Ishikawa (cell line): ENCODE measurements at regions not wholly inside any gene's neighbourhood (a gene's known extent, or its start where the extent isn't known, plus 50 kb on each side); places are given as distances from the start of the nearest gene placed in this dataset.

Source experiments
- CEBPB ChIP-seq: IDR thresholded peaks from 2 replicates; pipeline ENCODE4 v1.6.1; 2012
- CREB1 ChIP-seq: IDR thresholded peaks from 2 replicates; pipeline ENCODE4 v1.6.1; 2012; ENCODE audit warnings: low read depth
- EGR1 ChIP-seq: IDR thresholded peaks from 2 replicates; pipeline ENCODE4 v1.6.1; 2012
- EP300 ChIP-seq: IDR thresholded peaks from 2 replicates; pipeline ENCODE4 v1.6.1; 2012; ENCODE audit warnings: borderline replicate concordance
- FOXM1 ChIP-seq: IDR thresholded peaks from 2 replicates; pipeline ENCODE4 v1.6.1; 2012; ENCODE audit warnings: low read depth, borderline replicate concordance
- NFIC ChIP-seq: IDR thresholded peaks from 2 replicates; pipeline ENCODE4 v1.6.1; 2012
- RAD21 ChIP-seq: IDR thresholded peaks from 2 replicates; pipeline ENCODE4 v1.6.1; 2012; ENCODE audit warnings: low read depth
- TAF1 ChIP-seq: IDR thresholded peaks from 2 replicates; pipeline ENCODE4 v1.6.1; 2012; ENCODE audit warnings: low read depth, mild to moderate bottlenecking
- TCF12 ChIP-seq: IDR thresholded peaks from 2 replicates; pipeline ENCODE4 v1.6.1; 2012; ENCODE audit warnings: low read depth
- TEAD4 ChIP-seq: IDR thresholded peaks from 2 replicates; pipeline ENCODE4 v1.6.1; 2012
- YY1 ChIP-seq: IDR thresholded peaks from 2 replicates; pipeline ENCODE4 v1.6.1; 2012; ENCODE audit warnings: low read depth
- ZBTB7A ChIP-seq: IDR thresholded peaks from 2 replicates; pipeline ENCODE4 v1.6.1; 2012; ENCODE audit warnings: low read depth
- TF ChIP-seq, protein P1 (sequence below): IDR thresholded peaks from 2 replicates; pipeline ENCODE4 v1.6.1; 2012
- TF ChIP-seq, protein P2 (sequence below): IDR thresholded peaks from 2 replicates; pipeline ENCODE4 v1.6.1; 2012
- TF ChIP-seq, protein P3 (sequence below): IDR thresholded peaks from 2 replicates; pipeline ENCODE4 v1.6.1; 2012; ENCODE audit warnings: low read depth, mild to moderate bottlenecking

DNA sequence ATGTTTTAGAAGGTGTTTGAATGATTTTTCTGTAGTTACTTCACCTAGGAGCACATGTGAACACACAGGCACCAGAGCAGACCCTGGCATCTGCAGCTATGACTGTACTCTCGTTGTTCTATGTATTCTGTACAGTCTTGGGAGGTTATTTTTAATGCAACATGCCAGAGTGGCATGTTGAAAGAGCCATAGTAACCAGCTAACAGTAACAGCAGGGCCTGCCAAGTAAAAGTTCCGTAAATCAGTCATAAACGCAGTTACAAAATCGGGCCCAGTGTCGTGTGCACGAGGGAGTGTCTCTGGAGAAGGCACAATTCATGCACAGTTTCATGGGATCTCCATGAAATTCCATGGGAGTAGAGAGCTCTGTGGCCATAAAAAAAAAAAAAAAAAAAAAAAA is 108.3 kb upstream of the CDK6 start:
- TF ChIP-seq, protein P1, sequence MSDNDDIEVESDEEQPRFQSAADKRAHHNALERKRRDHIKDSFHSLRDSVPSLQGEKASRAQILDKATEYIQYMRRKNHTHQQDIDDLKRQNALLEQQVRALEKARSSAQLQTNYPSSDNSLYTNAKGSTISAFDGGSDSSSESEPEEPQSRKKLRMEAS: no peak
- no peak for TF ChIP-seq NFIC
- TF ChIP-seq CEBPB: no peak
- TF ChIP-seq, protein P2, sequence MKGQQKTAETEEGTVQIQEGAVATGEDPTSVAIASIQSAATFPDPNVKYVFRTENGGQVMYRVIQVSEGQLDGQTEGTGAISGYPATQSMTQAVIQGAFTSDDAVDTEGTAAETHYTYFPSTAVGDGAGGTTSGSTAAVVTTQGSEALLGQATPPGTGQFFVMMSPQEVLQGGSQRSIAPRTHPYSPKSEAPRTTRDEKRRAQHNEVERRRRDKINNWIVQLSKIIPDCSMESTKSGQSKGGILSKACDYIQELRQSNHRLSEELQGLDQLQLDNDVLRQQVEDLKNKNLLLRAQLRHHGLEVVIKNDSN: no peak
- no peak for TF ChIP-seq FOXM1
- TF ChIP-seq CREB1: no peak

DNA sequence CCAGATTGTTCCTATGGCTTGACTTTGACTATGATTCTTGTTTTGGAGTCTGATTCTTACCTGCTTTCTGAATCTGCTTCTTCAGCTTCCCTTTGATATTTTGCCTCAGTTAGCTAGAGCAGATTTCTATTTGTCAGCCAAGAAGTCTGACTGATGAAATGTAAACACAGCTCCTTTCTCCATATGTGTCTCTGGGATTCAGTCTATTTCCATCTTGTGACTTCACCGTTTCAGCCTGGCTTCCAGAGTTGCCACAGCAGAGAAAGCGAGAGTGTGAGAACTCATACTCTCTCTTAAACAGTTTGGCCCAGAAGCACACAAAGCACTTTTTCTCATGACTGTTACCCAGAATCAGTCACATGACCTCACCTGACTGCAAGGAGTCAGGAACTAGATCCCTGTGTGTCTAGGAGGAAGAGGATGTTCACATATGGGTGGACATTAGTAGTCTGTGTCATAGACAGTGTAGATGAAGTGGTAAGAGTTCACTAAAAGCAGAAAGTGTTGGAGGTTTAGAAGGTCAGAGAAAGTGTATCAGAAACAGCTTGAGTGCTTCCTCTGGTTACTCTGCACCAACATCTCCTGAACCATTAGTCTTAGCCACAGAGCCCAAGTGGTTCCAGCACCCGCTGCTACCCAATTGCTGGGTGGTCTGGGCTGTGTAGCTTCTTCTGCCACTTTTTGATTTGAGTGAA is 103.4 kb upstream of the CDK6 start:
- no peak for TF ChIP-seq TEAD4

DNA sequence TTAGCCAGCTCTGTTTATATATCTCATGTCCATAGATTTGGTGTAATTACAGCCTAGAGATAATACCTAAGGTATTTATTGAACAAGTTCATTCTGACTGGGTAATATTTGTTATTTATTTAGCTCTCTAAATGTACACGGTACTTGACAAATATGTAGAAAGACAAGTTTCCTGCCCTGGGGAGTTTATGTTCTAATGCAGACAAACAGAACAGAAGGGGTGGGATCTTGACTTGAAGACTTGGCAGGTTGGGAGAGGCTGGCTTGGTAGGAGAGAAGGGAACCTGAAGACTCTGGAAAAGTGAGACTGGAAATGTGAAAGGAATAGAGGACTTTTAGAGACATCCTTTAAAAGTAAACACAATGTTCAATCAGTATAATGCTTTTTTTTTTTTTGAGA is 97.7 kb upstream of the CDK6 start:
- no peak for TF ChIP-seq RAD21
- no peak for TF ChIP-seq CEBPB

DNA sequence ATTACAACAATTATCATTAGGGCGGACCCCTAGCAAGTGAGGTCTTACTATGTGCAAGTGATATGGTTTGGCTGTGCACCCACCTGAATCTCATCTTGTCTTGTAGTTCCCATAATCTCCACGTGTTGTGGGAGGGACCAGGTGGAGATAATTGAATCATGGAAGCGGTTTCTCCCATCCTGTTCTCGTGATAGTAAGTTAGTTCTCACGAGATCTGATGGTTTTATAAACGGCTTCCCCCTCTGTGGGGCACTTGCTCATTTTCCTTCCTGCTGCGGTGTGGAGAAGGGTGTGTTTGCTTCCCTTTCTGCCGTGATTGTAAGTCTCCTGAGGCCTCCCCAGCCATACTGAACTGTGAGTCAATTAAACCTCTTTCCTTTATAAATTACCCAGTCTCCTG is 96.1 kb upstream of the CDK6 start:
- no peak for TF ChIP-seq NFIC
- TF ChIP-seq, protein P1: no peak
- TF ChIP-seq TAF1: no peak
- no peak for TF ChIP-seq EP300
- no peak for TF ChIP-seq FOXM1

DNA sequence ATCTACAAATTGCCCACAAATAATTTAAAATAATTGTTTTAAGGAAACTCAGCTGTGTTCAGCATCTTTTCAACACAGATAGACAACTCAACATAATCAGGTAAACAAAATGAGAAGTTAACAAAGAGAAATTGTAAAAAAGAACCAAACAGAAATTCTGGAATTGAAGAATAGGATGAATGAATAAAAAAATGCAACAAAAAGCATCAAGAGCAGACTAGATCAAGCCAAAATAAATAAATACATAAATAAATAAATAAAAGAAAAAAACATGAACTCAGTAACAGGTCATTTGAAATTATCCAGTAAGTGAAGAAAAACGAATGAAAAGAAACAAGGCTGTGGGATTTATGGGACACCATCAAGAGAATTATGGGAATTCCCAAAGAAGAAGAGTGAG is 94.0 kb upstream of the CDK6 start:
- TF ChIP-seq CREB1 (no peak), TEAD4 (no peak), YY1 (no peak), CEBPB (no peak), RAD21 (no peak), EP300 (no peak), FOXM1 (no peak), NFIC (no peak), ZBTB7A (no peak), TCF12 (no peak), EGR1 (no peak), TAF1 (no peak)
- TF ChIP-seq, protein P3, sequence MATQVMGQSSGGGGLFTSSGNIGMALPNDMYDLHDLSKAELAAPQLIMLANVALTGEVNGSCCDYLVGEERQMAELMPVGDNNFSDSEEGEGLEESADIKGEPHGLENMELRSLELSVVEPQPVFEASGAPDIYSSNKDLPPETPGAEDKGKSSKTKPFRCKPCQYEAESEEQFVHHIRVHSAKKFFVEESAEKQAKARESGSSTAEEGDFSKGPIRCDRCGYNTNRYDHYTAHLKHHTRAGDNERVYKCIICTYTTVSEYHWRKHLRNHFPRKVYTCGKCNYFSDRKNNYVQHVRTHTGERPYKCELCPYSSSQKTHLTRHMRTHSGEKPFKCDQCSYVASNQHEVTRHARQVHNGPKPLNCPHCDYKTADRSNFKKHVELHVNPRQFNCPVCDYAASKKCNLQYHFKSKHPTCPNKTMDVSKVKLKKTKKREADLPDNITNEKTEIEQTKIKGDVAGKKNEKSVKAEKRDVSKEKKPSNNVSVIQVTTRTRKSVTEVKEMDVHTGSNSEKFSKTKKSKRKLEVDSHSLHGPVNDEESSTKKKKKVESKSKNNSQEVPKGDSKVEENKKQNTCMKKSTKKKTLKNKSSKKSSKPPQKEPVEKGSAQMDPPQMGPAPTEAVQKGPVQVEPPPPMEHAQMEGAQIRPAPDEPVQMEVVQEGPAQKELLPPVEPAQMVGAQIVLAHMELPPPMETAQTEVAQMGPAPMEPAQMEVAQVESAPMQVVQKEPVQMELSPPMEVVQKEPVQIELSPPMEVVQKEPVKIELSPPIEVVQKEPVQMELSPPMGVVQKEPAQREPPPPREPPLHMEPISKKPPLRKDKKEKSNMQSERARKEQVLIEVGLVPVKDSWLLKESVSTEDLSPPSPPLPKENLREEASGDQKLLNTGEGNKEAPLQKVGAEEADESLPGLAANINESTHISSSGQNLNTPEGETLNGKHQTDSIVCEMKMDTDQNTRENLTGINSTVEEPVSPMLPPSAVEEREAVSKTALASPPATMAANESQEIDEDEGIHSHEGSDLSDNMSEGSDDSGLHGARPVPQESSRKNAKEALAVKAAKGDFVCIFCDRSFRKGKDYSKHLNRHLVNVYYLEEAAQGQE: no peak
- TF ChIP-seq, protein P1: no peak
- TF ChIP-seq, protein P2: no peak

DNA sequence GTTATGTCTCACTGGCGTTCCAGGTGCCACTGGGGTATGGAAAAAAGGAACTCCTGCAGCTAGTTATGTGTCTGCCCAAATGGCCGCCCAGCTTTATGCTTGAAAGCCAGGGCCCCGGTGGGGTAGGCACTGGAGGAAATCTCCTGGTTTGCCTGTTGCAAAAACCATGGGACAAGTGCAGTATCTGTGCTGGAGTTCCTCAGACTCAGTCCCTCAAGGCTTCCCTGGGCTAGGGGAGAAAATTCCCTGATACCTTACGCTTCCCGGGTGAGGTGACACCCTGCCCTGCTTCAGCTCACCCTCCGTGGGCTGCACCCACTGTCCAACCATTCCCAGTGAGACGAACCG is 90.3 kb upstream of the CDK6 start:
- TF ChIP-seq NFIC (no peak), EP300 (no peak), RAD21 (no peak), TAF1 (no peak), EGR1 (no peak), YY1 (no peak), CREB1 (no peak), TEAD4 (no peak), CEBPB (no peak), FOXM1 (no peak), TCF12 (no peak), ZBTB7A (no peak)
- TF ChIP-seq, protein P3: no peak
- TF ChIP-seq, protein P2: no peak
- TF ChIP-seq, protein P1: no peak
